ENCODE measurements at regions not wholly inside any gene's neighbourhood (a gene's known extent, or its start where the extent isn't known, plus 50 kb on each side); places are given as distances from the start of the nearest gene placed in this dataset.

- no peaks in the 10 kb centered on the region for H3K79me2 ChIP-seq (ENCODE audit: low read length)
- TF ChIP-seq EZH2phosphoT487 (IDR thresholded peaks at IDR 0.05; ENCODE audit: low read depth) = no peak
- no peak for TF ChIP-seq CTCF (IDR thresholded peaks at IDR 0.05; ENCODE audit: low read depth, low read length)
- no peak overlapping the region for H3K9ac ChIP-seq (ENCODE audit: low read length)
These were observed 181.2 kb upstream of the RAB6C start for GRCh38 chr2:129798301-129798581.

GRCh38 chr2:129798626-129799025, 180.8 kb upstream of the RAB6C start:
- H3K9me3 ChIP-seq (ENCODE audit: insufficient read depth, low read length) = no peaks in the 10 kb centered on the region
- H3K4me1 ChIP-seq (ENCODE audit: low read length) = no peaks in the 10 kb centered on the region
- no peak overlapping the region for H3K27ac ChIP-seq (ENCODE audit: low read length)
- no peak overlapping the region for H3K4me2 ChIP-seq (ENCODE audit: low read length)
- no peaks in the 10 kb centered on the region for H3K36me3 ChIP-seq (replicated peaks; ENCODE audit: low read depth, low read length)
- no peak overlapping the region for H3K4me3 ChIP-seq (ENCODE audit: low read length)
- no peak overlapping the region for H3K9ac ChIP-seq (ENCODE audit: low read length)
- no peaks in the 10 kb centered on the region for H3K79me2 ChIP-seq (ENCODE audit: low read length)
- no peaks in the 10 kb centered on the region for H4K20me1 ChIP-seq (ENCODE audit: insufficient read depth, low read length)
- TF ChIP-seq CTCF (IDR thresholded peaks at IDR 0.05; ENCODE audit: low read depth, low read length) = no peak
- no peak for TF ChIP-seq EZH2phosphoT487 (IDR thresholded peaks at IDR 0.05; ENCODE audit: low read depth)
- peaks cover 12% of the 10 kb centered on the region for H3K27me3 ChIP-seq (ENCODE audit: low read depth, low read length)
- no peak overlapping the region for H2AFZ ChIP-seq (ENCODE audit: low read depth, low read length)

More at GRCh38 chr2:129798301-129798581, 181.2 kb upstream of the RAB6C start:
- Histone ChIP-seq H3K4me2 (ENCODE audit: low read length) (no peak overlapping the region), H3K36me3 (replicated peaks; ENCODE audit: low read depth, low read length) (no peaks in the 10 kb centered on the region), H4K20me1 (ENCODE audit: insufficient read depth, low read length) (no peaks in the 10 kb centered on the region), H3K27me3 (ENCODE audit: low read depth, low read length) (peaks cover 12% of the 10 kb centered on the region), H2AFZ (ENCODE audit: low read depth, low read length) (no peak overlapping the region), H3K27ac (ENCODE audit: low read length) (no peak overlapping the region), H3K4me1 (ENCODE audit: low read length) (no peaks in the 10 kb centered on the region), H3K9me3 (ENCODE audit: insufficient read depth, low read length) (no peaks in the 10 kb centered on the region), H3K4me3 (ENCODE audit: low read length) (no peak overlapping the region)

GRCh38 chr2:129799036-129799958, 180.2 kb upstream of the RAB6C start:
- H3K4me1 ChIP-seq (ENCODE audit: low read length) = no peaks in the 10 kb centered on the region
- peaks cover 12% of the 10 kb centered on the region for H3K27me3 ChIP-seq (ENCODE audit: low read depth, low read length)
- TF ChIP-seq EZH2phosphoT487 (IDR thresholded peaks at IDR 0.05; ENCODE audit: low read depth) = no peak
- no peak overlapping the region for H3K27ac ChIP-seq (ENCODE audit: low read length)
- no peak overlapping the region for H2AFZ ChIP-seq (ENCODE audit: low read depth, low read length)
- no peak overlapping the region for H3K4me3 ChIP-seq (ENCODE audit: low read length)
- no peaks in the 10 kb centered on the region for H3K36me3 ChIP-seq (replicated peaks; ENCODE audit: low read depth, low read length)
- no peak overlapping the region for H3K9ac ChIP-seq (ENCODE audit: low read length)
- no peaks in the 10 kb centered on the region for H4K20me1 ChIP-seq (ENCODE audit: insufficient read depth, low read length)
- H3K79me2 ChIP-seq (ENCODE audit: low read length) = no peaks in the 10 kb centered on the region
- no peak overlapping the region for H3K4me2 ChIP-seq (ENCODE audit: low read length)
- no peaks in the 10 kb centered on the region for H3K9me3 ChIP-seq (ENCODE audit: insufficient read depth, low read length)

GRCh38 chr2:129800285-129800684, 179.2 kb upstream of the RAB6C start:
- Histone ChIP-seq H2AFZ (ENCODE audit: low read depth, low read length) (no peak overlapping the region), H3K27me3 (ENCODE audit: low read depth, low read length) (peaks cover 15% of the 10 kb centered on the region), H4K20me1 (ENCODE audit: insufficient read depth, low read length) (no peaks in the 10 kb centered on the region), H3K9me3 (ENCODE audit: insufficient read depth, low read length) (no peaks in the 10 kb centered on the region), H3K79me2 (ENCODE audit: low read length) (no peaks in the 10 kb centered on the region), H3K9ac (ENCODE audit: low read length) (no peak overlapping the region), H3K4me1 (ENCODE audit: low read length) (no peaks in the 10 kb centered on the region), H3K27ac (ENCODE audit: low read length) (no peak overlapping the region), H3K36me3 (replicated peaks; ENCODE audit: low read depth, low read length) (no peaks in the 10 kb centered on the region), H3K4me2 (ENCODE audit: low read length) (no peak overlapping the region), H3K4me3 (ENCODE audit: low read length) (no peak overlapping the region)
- TF ChIP-seq EZH2phosphoT487 (IDR thresholded peaks at IDR 0.05; ENCODE audit: low read depth) (no peak), CTCF (IDR thresholded peaks at IDR 0.05; ENCODE audit: low read depth, low read length) (no peak)
